Effector CD4-positive, alpha-beta T cell (primary cell): ENCODE measurements at regions not wholly inside any gene's neighbourhood (a gene's known extent, or its start where the extent isn't known, plus 50 kb on each side); places are given as distances from the start of the nearest gene placed in this dataset.

Source experiments
- DNase-seq: peaks from one replicate; pipeline ENCODE4 v3.0.0-alpha.2; 2020

- no peak for DNase-seq
Observed at GRCh38 chr5:109529520-109529919, 119.7 kb upstream of the PJA2 start.

GRCh38 chr5:109524555-109524954 lies 114.8 kb upstream of the PJA2 start:
- DNase-seq = no peak

- no peak for DNase-seq
Observed at GRCh38 chr5:109524026-109524425, 114.3 kb upstream of the PJA2 start.

GRCh38 chr5:109522404-109522803 lies 112.6 kb upstream of the PJA2 start:
- DNase-seq = no peak

- no peak for DNase-seq
Observed at GRCh38 chr5:109519416-109519815, 109.6 kb upstream of the PJA2 start.

GRCh38 chr5:109516390-109516789 lies 106.6 kb upstream of the PJA2 start:
- no peak for DNase-seq

- no peak for DNase-seq
Observed at GRCh38 chr5:109511980-109512734, 102.4 kb upstream of the PJA2 start.

- DNase-seq = no peak
Observed at GRCh38 chr5:109506556-109506955, 96.8 kb upstream of the PJA2 start.

GRCh38 chr5:109496112-109496511 lies 86.3 kb upstream of the PJA2 start:
- DNase-seq = no peak

- no peak for DNase-seq
Observed at GRCh38 chr5:109487753-109488420, 78.1 kb upstream of the PJA2 start.

GRCh38 chr5:109486200-109486804 lies 76.5 kb upstream of the PJA2 start:
- DNase-seq = no peak

GRCh38 chr5:109485030-109485429 lies 75.3 kb upstream of the PJA2 start:
- DNase-seq = no peak

- DNase-seq = no peak
Observed at GRCh38 chr5:109484597-109484996, 74.8 kb upstream of the PJA2 start.

- DNase-seq = no peak
Observed at GRCh38 chr5:109483395-109483971, 73.7 kb upstream of the PJA2 start.

- no peak for DNase-seq
Observed at GRCh38 chr5:109482748-109483147, 73.0 kb upstream of the PJA2 start.

GRCh38 chr5:109479260-109479860 lies 69.6 kb upstream of the PJA2 start:
- DNase-seq = no peak

- DNase-seq = no peak
Observed at GRCh38 chr5:109478830-109479229, 69.1 kb upstream of the PJA2 start.

- DNase-seq = no peak
Observed at GRCh38 chr5:109476292-109476691, 66.5 kb upstream of the PJA2 start.

- no peak for DNase-seq
Observed at GRCh38 chr5:109469896-109470662, 60.3 kb upstream of the PJA2 start.

- peak; percentile 44 for DNase-seq
Observed at GRCh38 chr5:109468737-109469420, 59.1 kb upstream of the PJA2 start.

- no peak for DNase-seq
Observed at GRCh38 chr5:109468288-109468676, 58.5 kb upstream of the PJA2 start.

- DNase-seq = no peak
Observed at GRCh38 chr5:109467058-109467457, 57.3 kb upstream of the PJA2 start.
